ENCODE measurements at regions not wholly inside any gene's neighbourhood (a gene's known extent, or its start where the extent isn't known, plus 50 kb on each side); places are given as distances from the start of the nearest gene placed in this dataset.

- DNase-seq (ENCODE audit: extremely low spot score): no peak
- POLR2A ChIA-PET: no interaction called here
- CTCF ChIA-PET: no interaction called here
- TF ChIP-seq SUZ12 (IDR thresholded peaks at IDR 0.05) (no peak), PKNOX1 (IDR thresholded peaks at IDR 0.05) (no peak), FOXA1 (IDR thresholded peaks at IDR 0.05) (no peak), BHLHE40 (IDR thresholded peaks at IDR 0.05; ENCODE audit: borderline replicate concordance) (no peak), LEF1 (IDR thresholded peaks at IDR 0.05; ENCODE audit: borderline replicate concordance) (no peak), TARDBP (IDR thresholded peaks at IDR 0.05) (no peak), HDGF (IDR thresholded peaks at IDR 0.05; ENCODE audit: borderline replicate concordance) (no peak), SP1 (IDR thresholded peaks at IDR 0.05) (no peak), FOXK2 (IDR thresholded peaks at IDR 0.05) (no peak)
Measured at GRCh38 chr15:61720197-61720704, 340.0 kb downstream of the VPS13C start.

GRCh38 chr15:61715082-61715481 lies 345.2 kb downstream of the VPS13C start:
- ChIA-PET CTCF (no interaction called here), POLR2A (no interaction called here)
- TF ChIP-seq SP1 (IDR thresholded peaks at IDR 0.05) (no peak), LEF1 (IDR thresholded peaks at IDR 0.05; ENCODE audit: borderline replicate concordance) (no peak), FOXK2 (IDR thresholded peaks at IDR 0.05) (no peak), BHLHE40 (IDR thresholded peaks at IDR 0.05; ENCODE audit: borderline replicate concordance) (no peak), ELF4 (IDR thresholded peaks at IDR 0.05) (no peak), FOXM1 (IDR thresholded peaks at IDR 0.05; ENCODE audit: borderline replicate concordance) (no peak), NFRKB (IDR thresholded peaks at IDR 0.05) (no peak), FOXA1 (IDR thresholded peaks at IDR 0.05) (no peak), HDGF (IDR thresholded peaks at IDR 0.05; ENCODE audit: borderline replicate concordance) (no peak), PKNOX1 (IDR thresholded peaks at IDR 0.05) (no peak), SUZ12 (IDR thresholded peaks at IDR 0.05) (no peak), CTBP1 (IDR thresholded peaks at IDR 0.05; ENCODE audit: borderline replicate concordance) (no peak), L3MBTL2 (conservative IDR thresholded peaks at IDR 0.05) (no peak)
- DNase-seq (ENCODE audit: extremely low spot score): no peak

- POLR2A ChIA-PET: no interaction called here
- DNase-seq (ENCODE audit: extremely low spot score): no peak
- TF ChIP-seq CTBP1 (IDR thresholded peaks at IDR 0.05; ENCODE audit: borderline replicate concordance): no peak
- TF ChIP-seq LEF1 (IDR thresholded peaks at IDR 0.05; ENCODE audit: borderline replicate concordance): no peak
- CTCF ChIA-PET: no interaction called here
Measured at GRCh38 chr15:61712129-61712759, 348.0 kb downstream of the VPS13C start.

GRCh38 chr15:61702224-61703020 lies 357.8 kb downstream of the VPS13C start:
- DNase-seq (ENCODE audit: extremely low spot score): no peak
- POLR2A ChIA-PET: no interaction called here
- CTCF ChIA-PET: no interaction called here
- TF ChIP-seq FOXK2 (IDR thresholded peaks at IDR 0.05) (no peak), FOXM1 (IDR thresholded peaks at IDR 0.05; ENCODE audit: borderline replicate concordance) (no peak), ELF4 (IDR thresholded peaks at IDR 0.05) (no peak), TARDBP (IDR thresholded peaks at IDR 0.05) (no peak), HDGF (IDR thresholded peaks at IDR 0.05; ENCODE audit: borderline replicate concordance) (no peak), CTBP1 (IDR thresholded peaks at IDR 0.05; ENCODE audit: borderline replicate concordance) (no peak), SP1 (IDR thresholded peaks at IDR 0.05) (no peak)

GRCh38 chr15:61701455-61701854 lies 358.8 kb downstream of the VPS13C start:
- CTCF ChIA-PET: no interaction called here
- TF ChIP-seq ARNT (IDR thresholded peaks at IDR 0.05): no peak
- TF ChIP-seq CTBP1 (IDR thresholded peaks at IDR 0.05; ENCODE audit: borderline replicate concordance): no peak
- no peak for TF ChIP-seq BHLHE40 (IDR thresholded peaks at IDR 0.05; ENCODE audit: borderline replicate concordance)
- DNase-seq (ENCODE audit: extremely low spot score): no peak
- POLR2A ChIA-PET: no interaction called here

- TF ChIP-seq BHLHE40 (IDR thresholded peaks at IDR 0.05; ENCODE audit: borderline replicate concordance) (no peak), LEF1 (IDR thresholded peaks at IDR 0.05; ENCODE audit: borderline replicate concordance) (no peak), L3MBTL2 (conservative IDR thresholded peaks at IDR 0.05) (no peak), FOXA1 (IDR thresholded peaks at IDR 0.05) (no peak), FOXM1 (IDR thresholded peaks at IDR 0.05; ENCODE audit: borderline replicate concordance) (no peak), NFRKB (IDR thresholded peaks at IDR 0.05) (no peak), SUZ12 (IDR thresholded peaks at IDR 0.05) (no peak), TARDBP (IDR thresholded peaks at IDR 0.05) (no peak), HDGF (IDR thresholded peaks at IDR 0.05; ENCODE audit: borderline replicate concordance) (no peak), ZNF384 (IDR thresholded peaks at IDR 0.05) (no peak), FOXK2 (IDR thresholded peaks at IDR 0.05) (no peak), PKNOX1 (IDR thresholded peaks at IDR 0.05) (no peak), ELF4 (IDR thresholded peaks at IDR 0.05) (no peak), CTBP1 (IDR thresholded peaks at IDR 0.05; ENCODE audit: borderline replicate concordance) (no peak), SP1 (IDR thresholded peaks at IDR 0.05) (no peak), ARNT (IDR thresholded peaks at IDR 0.05) (no peak)
- ChIA-PET CTCF (no interaction called here), POLR2A (no interaction called here)
Measured at GRCh38 chr15:61700803-61701202, 359.4 kb downstream of the VPS13C start.

More at GRCh38 chr15:61700803-61701202, 359.4 kb downstream of the VPS13C start:
- DNase-seq (ENCODE audit: extremely low spot score): no peak

Measured in HEK293T (cell line).